Esophagus squamous epithelium (tissue), 5 donors: ENCODE measurements at regions not wholly inside any gene's neighbourhood (a gene's known extent, or its start where the extent isn't known, plus 50 kb on each side); places are given as distances from the start of the nearest gene placed in this dataset.

Experiments used
- DNase-seq: peaks from one replicate; lab custom pipeline; 2025; lab: John Stamatoyannopoulos, UW
- H3K27ac ChIP-seq, 4 donors: fragments of 200-600 bp; sonication (generic); one replicate each; pipeline ENCODE4 v1.5.1; 2016 to 2019; ENCODE audit warnings: mild to moderate bottlenecking in 1 of 4
- H3K27me3 ChIP-seq, 4 donors: fragments of 200-600 bp; sonication (generic); 1 replicate in 3 of 4; 2 replicates in 1 of 4; pipeline versions ENCODE4 v1.5.1 to v1.6.0; 2017 to 2021; ENCODE audit warnings: antibody characterized with exemption in 1 of 4
- H3K36me3 ChIP-seq, 3 donors: fragments of 200-600 bp; sonication (generic); one replicate each; pipeline ENCODE4 v1.5.1; 2016 to 2019
- H3K4me1 ChIP-seq, 3 donors: fragments of 200-600 bp; sonication (generic); one replicate each; pipeline ENCODE4 v1.5.1; 2017 to 2019
- H3K4me3 ChIP-seq, 4 donors: fragments of 200-600 bp; sonication (generic); 1 replicate in 3 of 4; 2 replicates in 1 of 4; pipeline ENCODE4 v1.5.1; 2016 to 2019; ENCODE audit warnings: mild to moderate bottlenecking in 2 of 4, moderate library complexity in 1 of 4
- H3K9me3 ChIP-seq, 3 donors: fragments of 200-600 bp; sonication (generic); one replicate each; pipeline ENCODE4 v1.5.1; 2016 to 2019
- CTCF ChIP-seq, 6 experiments: fragments of 450-650 bp in 4 of 6; fragments of 200-600 bp in 2 of 6; sonication (generic) in 2 of 6; IDR thresholded peaks; one replicate each; pipeline ENCODE4 v1.5.1; 2016 to 2019; ENCODE audit warnings: antibody characterized with exemption in 6 of 6, mild to moderate bottlenecking in 4 of 6, moderate library complexity in 4 of 6
- POLR2A ChIP-seq, 4 donors: fragments of 450-650 bp; IDR thresholded peaks; one replicate each; pipeline ENCODE4 v1.6.1; 2017; ENCODE audit warnings: antibody characterized with exemption in 4 of 4, mild to moderate bottlenecking in 4 of 4, moderate library complexity in 3 of 4
- WGBS, 2 donors: methylation state at CpG; one replicate each; pipeline ENCODE4 v1.1.5; 2018; 5-methylcytosine and 5-hydroxymethylcytosine counted together
- intact Hi-C: fragments of 100-400 bp; cut with DNase I; formaldehyde crosslinking; loops from one replicate; pipeline ENCODE4 v1.15.0; 2022
- donor health status: DM: yes; HTN: yes; CAD: no.

DNA sequence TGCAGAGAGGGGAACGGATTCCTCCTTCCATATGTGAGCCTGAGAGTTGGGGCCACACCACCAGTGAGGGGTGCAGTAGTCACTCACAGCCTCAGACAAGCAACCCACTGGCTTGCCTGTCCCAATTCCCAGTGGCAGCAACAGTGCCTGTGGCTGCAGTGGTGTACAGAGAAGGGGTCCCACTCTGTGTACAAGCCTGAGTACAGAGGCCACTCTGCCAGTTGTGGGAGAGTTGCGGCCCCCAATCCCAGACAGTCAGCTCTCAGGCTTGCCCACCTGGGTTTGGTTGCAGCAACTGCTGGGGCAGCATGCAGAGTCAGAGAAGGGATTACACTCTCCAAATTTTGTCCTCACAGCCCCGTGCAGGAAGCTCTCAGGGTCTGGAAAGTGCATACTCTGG lies 133.2 kb upstream of the RFX3 start:
- intact Hi-C loops, result no loop called here
- no peak for TF ChIP-seq CTCF (IDR thresholded peaks at IDR 0.05)
- no peak for TF ChIP-seq POLR2A (IDR thresholded peaks at IDR 0.05)
- Histone ChIP-seq H3K27me3 (no peaks in the 10 kb centered on the region), H3K9me3 (no peaks in the 10 kb centered on the region), H3K4me1 (no peaks in the 10 kb centered on the region), H3K27ac (no peak overlapping the region), H3K4me3 (no peak overlapping the region), H3K36me3 (no peaks in the 10 kb centered on the region)
- DNase-seq, result no peak
- 67 to 90% methylated on average over 1 to 2 of the region's 3 CpGs for WGBS, 2 donors

- Histone ChIP-seq H3K27ac (no peak overlapping the region), H3K9me3 (no peaks in the 10 kb centered on the region), H3K36me3 (no peaks in the 10 kb centered on the region), H3K4me1 (no peaks in the 10 kb centered on the region), H3K27me3 (no peaks in the 10 kb centered on the region), H3K4me3 (no peak overlapping the region)
- DNase-seq, result no peak
- intact Hi-C loops, result no loop called here
- 83 to 86% methylated on average over 2 of the region's 2 CpGs for WGBS, 2 donors
- no peak for TF ChIP-seq CTCF (IDR thresholded peaks at IDR 0.05)
- TF ChIP-seq POLR2A (IDR thresholded peaks at IDR 0.05), result no peak
Observed at GRCh38 chr9:3656224-3656623, 130.4 kb upstream of the RFX3 start.

- TF ChIP-seq POLR2A (IDR thresholded peaks at IDR 0.05), result no peak
- no peak for TF ChIP-seq CTCF (IDR thresholded peaks at IDR 0.05)
- H3K9me3 ChIP-seq, result no peaks in the 10 kb centered on the region
- intact Hi-C loops, result no loop called here
- DNase-seq, result no peak
- no peaks in the 10 kb centered on the region for H3K27me3 ChIP-seq
- H3K36me3 ChIP-seq, result no peaks in the 10 kb centered on the region
- no peak overlapping the region for H3K27ac ChIP-seq
- H3K4me3 ChIP-seq, result no peak overlapping the region
- WGBS, 2 donors, result 68 to 71% methylated on average over 5 of the region's 5 CpGs
- H3K4me1 ChIP-seq, result no peaks in the 10 kb centered on the region
Observed at GRCh38 chr9:3650994-3651622, 125.3 kb upstream of the RFX3 start.

- Histone ChIP-seq H3K27me3 (no peaks in the 10 kb centered on the region), H3K4me1 (no peaks in the 10 kb centered on the region), H3K36me3 (no peaks in the 10 kb centered on the region), H3K4me3 (no peak overlapping the region), H3K27ac (no peak overlapping the region), H3K9me3 (no peaks in the 10 kb centered on the region)
- DNase-seq, result no peak
- intact Hi-C loops, result no loop called here
- TF ChIP-seq POLR2A (IDR thresholded peaks at IDR 0.05), result no peak
- no peak for TF ChIP-seq CTCF (IDR thresholded peaks at IDR 0.05)
- WGBS, 2 donors, result 76 to 78% methylated on average over 4 of the region's 4 CpGs
Observed at GRCh38 chr9:3648722-3649246, 123.0 kb upstream of the RFX3 start.

DNA sequence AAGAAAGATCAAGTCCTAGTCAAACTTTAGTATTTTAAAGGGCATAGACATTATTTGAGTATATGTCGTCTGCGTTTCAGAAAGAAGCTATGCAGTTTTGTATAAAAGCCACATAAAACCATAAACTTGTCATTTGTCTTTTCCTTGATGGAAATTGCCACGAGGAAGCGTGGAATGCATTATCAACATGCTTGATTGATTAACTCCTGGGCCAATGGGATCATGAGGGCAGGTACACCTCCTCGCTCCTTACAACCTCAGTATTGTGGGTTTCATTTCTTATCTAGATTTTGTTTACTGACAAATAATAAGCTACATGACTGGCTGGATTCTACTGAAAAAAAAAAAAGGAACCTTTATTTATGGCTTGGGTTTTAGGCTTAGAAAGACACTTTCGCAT lies 122.5 kb upstream of the RFX3 start:
- intact Hi-C loops, result no loop called here
- 80 to 85% methylated on average over 6 of the region's 6 CpGs for WGBS, 2 donors
- H3K27ac ChIP-seq, result no peak overlapping the region
- H3K36me3 ChIP-seq, result no peaks in the 10 kb centered on the region
- no peaks in the 10 kb centered on the region for H3K4me1 ChIP-seq
- no peak for TF ChIP-seq POLR2A (IDR thresholded peaks at IDR 0.05)
- H3K4me3 ChIP-seq, result no peak overlapping the region
- H3K27me3 ChIP-seq, result no peaks in the 10 kb centered on the region
- DNase-seq, result no peak
- H3K9me3 ChIP-seq, result no peaks in the 10 kb centered on the region
